Stomach (tissue), 4 donors: ENCODE measurements at regions not wholly inside any gene's neighbourhood (a gene's known extent, or its start where the extent isn't known, plus 50 kb on each side); places are given as distances from the start of the nearest gene placed in this dataset.

Experiments
- EP300 ChIP-seq: sonication (generic); formaldehyde crosslinking; IDR thresholded peaks from one replicate; pipeline ENCODE4 v1.6.1; 2017; ENCODE audit warnings: antibody characterized with exemption
- POLR2A ChIP-seq, 4 donors: fragments of 450-650 bp; IDR thresholded peaks; one replicate each; pipeline ENCODE4 v1.6.1; 2016; ENCODE audit warnings: antibody characterized with exemption in 4 of 4, control low read depth in 2 of 4, mild to moderate bottlenecking in 1 of 4, moderate library complexity in 1 of 4
- TF ChIP-seq, protein P1 (sequence below), 7 experiments: fragments of 450-650 bp in 4 of 7; fragments of 200-600 bp in 3 of 7; sonication (generic) in 3 of 7; IDR thresholded peaks; one replicate each; pipeline ENCODE4 v1.5.1; 2016 to 2019; ENCODE audit warnings: antibody characterized with exemption in 7 of 7, control low read depth in 2 of 7, mild to moderate bottlenecking in 1 of 7

DNA sequence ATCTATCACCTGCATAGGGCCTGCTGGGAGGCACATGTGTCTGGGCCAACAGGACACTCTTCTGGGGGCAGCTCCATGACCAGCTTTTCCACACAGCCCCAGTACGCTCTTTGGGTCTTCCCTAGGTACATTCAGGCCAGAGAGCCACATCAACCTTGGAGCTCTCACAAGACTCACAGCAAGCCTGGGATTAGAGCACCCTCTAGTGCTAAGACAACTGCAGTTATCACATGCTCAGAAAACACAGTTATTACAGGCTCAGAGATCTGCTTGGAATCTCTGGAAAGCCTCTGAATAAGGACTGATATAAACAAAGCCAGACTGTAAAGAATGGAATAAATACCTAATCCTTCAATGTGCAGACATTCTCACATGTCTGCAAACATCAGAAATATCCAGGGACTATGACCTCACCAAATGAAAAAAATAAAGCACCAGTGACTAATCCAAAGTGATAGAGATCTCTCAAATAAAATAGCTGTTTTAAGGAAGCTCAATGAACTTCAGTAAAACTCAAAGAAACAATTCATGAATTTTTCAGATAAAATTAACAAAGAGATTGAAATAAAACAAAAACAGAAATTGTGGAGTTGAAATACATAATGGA is 563.9 kb upstream of the NR5A2 start:
- TF ChIP-seq, protein P1, sequence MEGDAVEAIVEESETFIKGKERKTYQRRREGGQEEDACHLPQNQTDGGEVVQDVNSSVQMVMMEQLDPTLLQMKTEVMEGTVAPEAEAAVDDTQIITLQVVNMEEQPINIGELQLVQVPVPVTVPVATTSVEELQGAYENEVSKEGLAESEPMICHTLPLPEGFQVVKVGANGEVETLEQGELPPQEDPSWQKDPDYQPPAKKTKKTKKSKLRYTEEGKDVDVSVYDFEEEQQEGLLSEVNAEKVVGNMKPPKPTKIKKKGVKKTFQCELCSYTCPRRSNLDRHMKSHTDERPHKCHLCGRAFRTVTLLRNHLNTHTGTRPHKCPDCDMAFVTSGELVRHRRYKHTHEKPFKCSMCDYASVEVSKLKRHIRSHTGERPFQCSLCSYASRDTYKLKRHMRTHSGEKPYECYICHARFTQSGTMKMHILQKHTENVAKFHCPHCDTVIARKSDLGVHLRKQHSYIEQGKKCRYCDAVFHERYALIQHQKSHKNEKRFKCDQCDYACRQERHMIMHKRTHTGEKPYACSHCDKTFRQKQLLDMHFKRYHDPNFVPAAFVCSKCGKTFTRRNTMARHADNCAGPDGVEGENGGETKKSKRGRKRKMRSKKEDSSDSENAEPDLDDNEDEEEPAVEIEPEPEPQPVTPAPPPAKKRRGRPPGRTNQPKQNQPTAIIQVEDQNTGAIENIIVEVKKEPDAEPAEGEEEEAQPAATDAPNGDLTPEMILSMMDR (IDR thresholded peaks at IDR 0.05), result peak in 1 of 7 experiments; percentile 30
- TF ChIP-seq POLR2A (IDR thresholded peaks at IDR 0.05), result no peak
- no peak for TF ChIP-seq EP300
